Esophagus mucosa (tissue), 1 donor: ENCODE measurements at regions not wholly inside any gene's neighbourhood (a gene's known extent, or its start where the extent isn't known, plus 50 kb on each side); places are given as distances from the start of the nearest gene placed in this dataset.
"Not testable (repeated sequence)": the region's sequence is repeated elsewhere in the genome, so short reads cannot be mapped to it uniquely, and the experiment has no call there.

ENCODE experiments used
- ATAC-seq: fragments of 200-7000 bp; cut with Tn5 transposase; one replicate; pipeline ENCODE4 v1.9.1; 2020
- donor health status: DM: yes; HTN: yes; CAD: no.

- no peak for ATAC-seq
Measured at GRCh38 chr3:34394978-34395748, 596.7 kb downstream of the PDCD6IP start.

GRCh38 chr3:34396288-34396687, 597.9 kb downstream of the PDCD6IP start:
- ATAC-seq: peak; percentile 36

- no peak for ATAC-seq
Measured at GRCh38 chr3:34396956-34397355, 598.5 kb downstream of the PDCD6IP start.

GRCh38 chr3:34399401-34399800, 601.0 kb downstream of the PDCD6IP start:
- no peak for ATAC-seq

GRCh38 chr3:34405159-34405558, 606.7 kb downstream of the PDCD6IP start:
- ATAC-seq: no peak

- no peak for ATAC-seq
Measured at GRCh38 chr3:34407281-34407680, 608.9 kb downstream of the PDCD6IP start.

GRCh38 chr3:34408088-34408487, 609.7 kb downstream of the PDCD6IP start:
- ATAC-seq: no peak

GRCh38 chr3:34411596-34411995, 613.2 kb downstream of the PDCD6IP start:
- no peak for ATAC-seq

GRCh38 chr3:34419801-34420200, 621.4 kb downstream of the PDCD6IP start:
- ATAC-seq: no peak

GRCh38 chr3:34421762-34422161, 623.3 kb downstream of the PDCD6IP start:
- no peak for ATAC-seq

- no peak for ATAC-seq
Measured at GRCh38 chr3:34439796-34440195, 641.4 kb downstream of the PDCD6IP start.

GRCh38 chr3:34444137-34444536, 645.7 kb downstream of the PDCD6IP start:
- no peak for ATAC-seq

GRCh38 chr3:34449305-34449704, 650.9 kb downstream of the PDCD6IP start:
- ATAC-seq: no peak

- no peak for ATAC-seq
Measured at GRCh38 chr3:34463414-34463813, 665.0 kb downstream of the PDCD6IP start.

- no peak for ATAC-seq
Measured at GRCh38 chr3:34464646-34465045, 666.2 kb downstream of the PDCD6IP start.

GRCh38 chr3:34475851-34476250, 677.4 kb downstream of the PDCD6IP start:
- no peak for ATAC-seq

- ATAC-seq: no peak
Measured at GRCh38 chr3:34483311-34483887, 685.0 kb downstream of the PDCD6IP start.

- ATAC-seq: no peak
Measured at GRCh38 chr3:34504366-34504765, 705.9 kb downstream of the PDCD6IP start.

- no peak for ATAC-seq
Measured at GRCh38 chr3:34504775-34505174, 706.3 kb downstream of the PDCD6IP start.

GRCh38 chr3:34508732-34509131, 710.3 kb downstream of the PDCD6IP start:
- no peak for ATAC-seq

GRCh38 chr3:34511891-34512290, 713.5 kb downstream of the PDCD6IP start:
- no peak for ATAC-seq

GRCh38 chr3:34519008-34519407, 720.6 kb downstream of the PDCD6IP start:
- not testable (repeated sequence) for ATAC-seq

GRCh38 chr3:34531156-34531555, 732.7 kb downstream of the PDCD6IP start:
- ATAC-seq: no peak

GRCh38 chr3:34533451-34533850, 735.0 kb downstream of the PDCD6IP start:
- no peak for ATAC-seq

- no peak for ATAC-seq
Measured at GRCh38 chr3:34534013-34534412, 735.6 kb downstream of the PDCD6IP start.
